ENCODE measurements at regions not wholly inside any gene's neighbourhood (a gene's known extent, or its start where the extent isn't known, plus 50 kb on each side); places are given as distances from the start of the nearest gene placed in this dataset.

DNA sequence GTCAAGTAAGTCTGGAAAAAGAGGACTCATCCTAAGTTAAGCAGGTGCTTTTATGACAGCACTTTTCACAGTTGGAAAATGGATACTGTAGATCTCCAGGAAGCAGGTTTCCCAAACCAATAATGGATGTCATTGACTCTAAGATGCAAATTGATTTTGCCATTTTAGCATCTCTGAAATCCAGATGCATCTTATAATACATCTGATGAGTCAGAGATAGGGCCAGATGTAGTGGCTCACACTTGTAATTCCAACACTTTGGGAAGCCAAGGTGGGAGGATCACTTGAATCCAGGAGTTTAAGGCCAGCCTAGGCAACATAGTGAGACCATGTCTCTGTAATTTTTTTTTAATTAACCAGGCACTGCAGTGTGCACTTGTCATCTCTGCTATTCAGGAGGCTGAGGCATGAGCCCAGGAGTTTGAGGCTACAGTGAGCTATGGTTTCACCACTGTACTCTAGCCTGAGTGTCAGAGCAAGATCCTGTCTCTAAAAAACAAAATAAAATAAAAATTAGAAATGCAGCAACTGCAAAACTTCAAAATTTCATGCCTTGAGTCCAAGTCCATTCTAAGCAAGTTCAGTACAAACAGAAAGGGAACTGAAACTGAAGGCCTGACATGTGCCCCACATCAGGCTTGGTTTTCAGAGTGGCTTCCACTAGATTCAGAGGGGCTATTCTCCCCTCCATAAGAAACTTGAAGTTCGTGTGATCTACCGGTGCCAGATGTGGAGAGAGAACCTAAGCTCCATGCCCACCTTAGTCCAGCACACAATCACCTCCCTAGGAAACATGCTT is 267.8 kb upstream of the NCKAP5 start:
- DNase-seq (ENCODE audit: low read depth, low spot score) (no peak), ATAC-seq (no peak)
- Histone ChIP-seq H3K79me2 (ENCODE audit: insufficient read depth, low read length) (no peaks in the 10 kb centered on the region), H3K9me3 (ENCODE audit: control insufficient read depth in 1 of 2, insufficient read depth in 1 of 2, low read depth in 1 of 2, low read length in 2 of 2) (no peaks in the 10 kb centered on the region), H2AFZ (ENCODE audit: low read depth, low read length, poor library complexity, severe bottlenecking) (no peak overlapping the region), H3K4me3 (replicated peaks in 1 of 2; ENCODE audit: low read depth in 1 of 2, low read length in 2 of 2) (no peak overlapping the region), H3K36me3 (ENCODE audit: control insufficient read depth in 1 of 2, insufficient read depth in 2 of 2, low read length in 2 of 2) (no peaks in the 10 kb centered on the region), H3K4me2 (ENCODE audit: low read length) (no peak overlapping the region), H4K20me1 (ENCODE audit: insufficient read depth) (no peaks in the 10 kb centered on the region), H3K4me1 (ENCODE audit: control insufficient read depth in 1 of 2, insufficient read depth in 2 of 2, low read length in 2 of 2) (peaks cover 0 to 4% of the 10 kb centered on the region in 2 experiments; a peak in 1 of 4 replicates), H3K9me2 (ENCODE audit: insufficient read depth) (no peaks in the 10 kb centered on the region), H3K27me3 (ENCODE audit: insufficient read depth, low read length) (no peaks in the 10 kb centered on the region), H3K9ac (ENCODE audit: low read length) (no peak overlapping the region), H3K27ac (ENCODE audit: low read depth, low read length) (no peak overlapping the region)
- BruUV-seq (replicated peaks) = no TSS peak
- intact Hi-C loops (cut with micrococcal nuclease) = no loop called here
- ChIA-PET POLR2A (no interaction called here), CTCF (interaction anchor here (1.2 to 2.9 kb wide), 2 partner anchors 9 to 56 kb away, joined by 7 to 15 read pairs; no protein-coding TSS in a partner anchor), RAD21 (ENCODE audit: low non-redundant PET in 1 of 2, low total read pairs in 2 of 2, uncharacterized antibody in 2 of 2, unreplicated experiment in 2 of 2) (no interaction called here)
- TF ChIP-seq YY1 (IDR thresholded peaks at IDR 0.05; ENCODE audit: extremely low read depth, insufficient replicate concordance, low read depth, low read length) (no peak), RAD21 (IDR thresholded peaks at IDR 0.05; ENCODE audit: low read depth) (no peak), REST (IDR thresholded peaks at IDR 0.05; ENCODE audit: low read depth) (no peak), EZH2 (IDR thresholded peaks at IDR 0.05) (no peak), CBX3 (IDR thresholded peaks at IDR 0.05; ENCODE audit: low read depth) (no peak), TCF7L2 (IDR thresholded peaks at IDR 0.05; ENCODE audit: borderline replicate concordance, extremely low read depth, insufficient read depth, insufficient read length) (no peak)
- TF ChIP-seq, protein P1, sequence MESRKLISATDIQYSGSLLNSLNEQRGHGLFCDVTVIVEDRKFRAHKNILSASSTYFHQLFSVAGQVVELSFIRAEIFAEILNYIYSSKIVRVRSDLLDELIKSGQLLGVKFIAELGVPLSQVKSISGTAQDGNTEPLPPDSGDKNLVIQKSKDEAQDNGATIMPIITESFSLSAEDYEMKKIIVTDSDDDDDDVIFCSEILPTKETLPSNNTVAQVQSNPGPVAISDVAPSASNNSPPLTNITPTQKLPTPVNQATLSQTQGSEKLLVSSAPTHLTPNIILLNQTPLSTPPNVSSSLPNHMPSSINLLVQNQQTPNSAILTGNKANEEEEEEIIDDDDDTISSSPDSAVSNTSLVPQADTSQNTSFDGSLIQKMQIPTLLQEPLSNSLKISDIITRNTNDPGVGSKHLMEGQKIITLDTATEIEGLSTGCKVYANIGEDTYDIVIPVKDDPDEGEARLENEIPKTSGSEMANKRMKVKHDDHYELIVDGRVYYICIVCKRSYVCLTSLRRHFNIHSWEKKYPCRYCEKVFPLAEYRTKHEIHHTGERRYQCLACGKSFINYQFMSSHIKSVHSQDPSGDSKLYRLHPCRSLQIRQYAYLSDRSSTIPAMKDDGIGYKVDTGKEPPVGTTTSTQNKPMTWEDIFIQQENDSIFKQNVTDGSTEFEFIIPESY (IDR thresholded peaks at IDR 0.05; ENCODE audit: extremely low read depth, insufficient replicate concordance, low read length) = no peak
- TF ChIP-seq, protein P2, sequence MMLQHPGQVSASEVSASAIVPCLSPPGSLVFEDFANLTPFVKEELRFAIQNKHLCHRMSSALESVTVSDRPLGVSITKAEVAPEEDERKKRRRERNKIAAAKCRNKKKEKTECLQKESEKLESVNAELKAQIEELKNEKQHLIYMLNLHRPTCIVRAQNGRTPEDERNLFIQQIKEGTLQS (IDR thresholded peaks at IDR 0.05) = no peak
